ENCODE measurements at regions not wholly inside any gene's neighbourhood (a gene's known extent, or its start where the extent isn't known, plus 50 kb on each side); places are given as distances from the start of the nearest gene placed in this dataset.

DNA sequence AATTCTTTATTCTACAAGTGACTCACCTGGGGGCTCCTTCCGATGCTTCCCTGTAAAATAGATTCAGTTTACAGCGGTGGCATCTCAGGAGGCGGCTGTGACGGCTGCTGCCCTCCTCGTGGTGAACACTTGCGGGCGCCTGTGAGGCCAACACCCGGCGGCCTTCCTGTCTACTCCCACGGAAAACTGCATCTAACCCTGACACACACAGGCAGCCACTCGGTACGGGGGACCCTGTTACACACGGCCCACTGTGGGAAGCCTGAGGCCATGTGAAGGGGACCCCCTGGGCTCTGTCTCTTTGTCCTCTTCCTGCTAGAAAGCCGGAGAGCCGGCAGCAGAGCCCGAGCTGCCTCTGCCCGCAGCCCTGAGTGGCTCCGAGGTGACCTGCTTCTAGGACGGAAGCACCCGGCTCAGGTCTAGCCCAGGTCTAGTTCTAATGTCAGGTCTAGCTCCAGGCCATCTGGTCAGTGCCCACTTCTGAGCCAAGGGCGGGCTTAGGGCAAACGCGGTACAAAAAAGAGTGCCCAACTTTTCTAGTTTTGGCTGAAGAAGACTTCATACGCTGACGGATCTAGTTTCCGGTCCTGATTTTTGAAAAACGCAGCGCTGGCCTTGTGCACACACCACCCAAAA, 159.4 kb downstream of the ENGASE start:
- DNase-seq = no peak

DNA sequence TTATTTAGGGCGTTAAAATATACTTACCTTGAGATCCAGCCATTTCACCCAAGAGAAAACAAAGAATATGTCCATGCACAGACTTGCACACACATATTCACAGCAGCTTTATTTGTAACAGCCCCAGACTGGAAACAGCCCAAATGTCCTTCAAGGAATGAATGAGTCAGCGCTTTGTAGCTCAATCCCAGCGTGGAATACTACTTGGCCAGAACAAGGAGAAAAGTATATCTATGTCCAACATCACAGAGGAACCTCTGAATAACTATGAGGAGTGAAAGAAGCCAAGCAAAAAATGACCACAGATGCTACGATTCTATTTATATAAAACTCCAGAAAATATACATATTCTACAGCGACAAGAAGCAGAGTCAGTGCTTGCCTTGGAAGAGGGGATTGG, 158.3 kb downstream of the ENGASE start:
- no peak for DNase-seq

DNA sequence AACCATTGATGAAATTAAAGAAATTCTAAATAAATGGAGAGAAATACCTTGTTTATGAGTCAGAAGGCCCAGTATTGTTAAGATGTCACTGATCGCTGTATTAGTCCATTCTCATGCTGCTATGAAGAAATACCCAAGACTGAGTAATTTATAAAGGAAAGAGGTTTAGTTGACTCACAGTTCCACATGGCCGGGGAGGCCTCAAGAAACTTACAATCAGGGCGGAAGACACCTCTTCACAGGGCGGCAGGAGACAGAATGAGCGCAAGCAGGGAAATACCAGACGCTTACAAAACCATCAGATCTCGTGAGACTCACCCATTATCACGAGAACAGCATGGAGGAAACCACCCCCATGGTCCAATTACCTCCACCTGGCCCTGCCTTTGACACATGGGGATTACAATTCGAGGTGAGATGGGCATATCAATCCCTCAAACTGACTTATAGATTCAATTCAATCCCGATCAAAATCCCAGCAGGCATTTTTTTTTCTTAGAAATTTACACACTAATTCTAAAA, 157.2 kb downstream of the ENGASE start:
- no peak for DNase-seq

DNA sequence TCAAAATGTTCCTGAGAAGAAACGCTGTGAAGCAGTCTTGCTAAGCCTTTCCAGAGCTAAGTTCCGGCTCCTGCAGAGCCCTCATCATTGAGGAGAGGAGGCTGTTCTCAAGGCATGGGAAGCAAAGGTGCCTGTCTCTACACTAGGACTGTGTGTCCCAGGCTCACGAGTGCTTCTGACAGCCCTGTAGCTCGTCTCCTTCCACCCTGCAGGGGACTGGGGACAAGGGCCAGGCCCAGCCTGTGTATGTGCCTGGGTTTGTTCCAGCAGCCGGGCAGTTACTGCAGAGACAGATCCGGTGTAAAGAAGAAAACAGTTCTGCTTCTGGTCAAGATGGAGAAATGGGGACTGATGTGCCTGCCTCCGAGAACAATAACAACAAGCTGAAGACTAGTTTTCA, 156.0 kb downstream of the ENGASE start:
- no peak for DNase-seq

DNA sequence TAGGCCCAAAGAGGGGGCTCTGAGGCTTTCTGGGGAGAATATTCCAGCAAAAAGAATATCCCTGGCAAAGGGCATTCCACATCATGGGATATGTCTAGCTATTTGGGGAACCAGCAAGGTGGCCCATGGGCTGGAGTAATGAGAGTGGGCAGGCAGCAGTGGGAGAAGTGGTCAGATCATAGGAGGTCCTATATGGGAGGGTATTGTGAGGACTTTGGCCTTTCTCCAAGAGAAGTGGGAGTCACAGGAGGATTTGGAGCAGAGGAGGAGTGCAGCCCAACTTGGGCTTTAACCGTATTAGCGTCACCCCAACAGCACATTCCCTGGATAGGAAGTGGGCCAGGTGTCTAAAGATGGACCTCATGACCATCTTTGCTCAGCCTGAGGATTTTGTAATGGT, 151.4 kb downstream of the ENGASE start:
- DNase-seq = no peak

DNA sequence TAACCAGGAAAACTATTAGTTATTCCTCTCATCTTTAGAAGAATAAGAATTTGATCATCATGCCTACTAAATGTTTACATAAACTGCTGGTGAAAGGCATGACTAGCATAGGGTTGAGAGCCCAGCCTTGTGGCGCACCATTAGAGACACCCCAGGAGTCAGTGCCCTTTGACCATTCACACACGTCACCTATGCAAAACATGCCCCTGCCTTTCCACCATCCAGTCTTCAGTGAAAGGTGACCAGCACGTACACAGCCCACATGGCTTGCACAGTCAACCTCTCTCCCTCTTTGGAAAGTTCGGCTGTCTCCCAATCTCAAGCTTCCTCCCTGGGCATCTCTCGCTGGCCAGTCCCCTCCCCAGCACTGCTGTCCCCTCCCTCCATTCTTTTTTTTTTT, 150.3 kb downstream of the ENGASE start:
- DNase-seq = no peak

DNA sequence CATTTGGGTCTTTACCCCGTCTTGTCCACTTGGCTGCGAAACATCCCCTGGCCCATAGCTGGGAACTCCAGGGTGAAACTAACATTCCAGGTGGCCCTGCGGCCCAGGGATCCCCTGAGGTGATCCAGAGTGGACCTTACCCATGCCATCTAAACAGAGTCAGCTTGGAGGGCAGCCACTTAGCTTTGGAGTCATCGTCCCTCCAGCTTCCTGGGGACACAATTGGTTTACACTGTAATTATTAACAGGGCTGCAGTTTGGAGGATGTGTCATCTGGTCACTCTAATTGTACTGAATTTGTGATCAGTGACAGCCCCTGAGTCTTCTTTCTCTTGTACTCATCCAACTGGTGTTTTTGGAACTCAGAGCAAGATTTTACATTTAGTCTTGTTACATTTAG, 149.9 kb downstream of the ENGASE start:
- DNase-seq = no peak

DNA sequence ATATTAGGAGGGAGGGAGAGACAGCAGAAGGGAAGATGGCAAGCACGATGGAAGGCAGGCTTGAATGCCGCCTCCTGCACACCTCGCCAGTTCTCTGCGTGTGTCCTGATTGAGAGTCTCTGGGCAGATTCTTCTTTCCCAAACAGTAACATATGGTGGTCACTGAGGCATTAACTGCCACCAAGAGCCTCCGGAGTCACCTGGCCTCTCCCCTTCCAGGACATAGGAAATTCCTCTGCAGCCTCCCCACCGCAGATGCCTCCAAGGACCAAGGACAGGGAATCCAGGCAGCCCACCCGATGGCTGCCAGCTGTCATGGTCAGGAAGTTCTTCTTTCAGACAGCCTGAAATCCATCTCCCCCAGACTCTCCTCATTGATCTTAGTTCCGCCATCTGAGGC, 149.3 kb downstream of the ENGASE start:
- DNase-seq = no peak

DNA sequence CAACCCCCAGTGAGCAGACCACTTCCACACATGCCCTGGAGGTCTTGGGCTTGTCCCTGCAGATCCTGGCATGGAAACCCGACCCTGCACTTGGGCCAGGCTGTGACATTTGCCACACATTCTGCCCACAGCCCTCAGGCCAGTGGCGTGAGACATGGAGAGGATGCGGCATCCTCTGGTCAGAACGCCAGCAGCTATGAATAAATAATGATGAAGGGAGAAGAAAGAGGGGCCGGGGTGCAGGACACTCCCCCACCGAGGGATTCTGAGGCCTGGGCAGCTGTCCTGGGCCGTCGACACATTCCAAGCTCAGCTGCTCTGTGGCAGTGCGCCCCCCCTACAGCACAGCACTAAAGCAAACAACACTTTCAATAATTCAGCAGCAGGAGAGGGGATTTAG, 148.8 kb downstream of the ENGASE start:
- no peak for DNase-seq

DNA sequence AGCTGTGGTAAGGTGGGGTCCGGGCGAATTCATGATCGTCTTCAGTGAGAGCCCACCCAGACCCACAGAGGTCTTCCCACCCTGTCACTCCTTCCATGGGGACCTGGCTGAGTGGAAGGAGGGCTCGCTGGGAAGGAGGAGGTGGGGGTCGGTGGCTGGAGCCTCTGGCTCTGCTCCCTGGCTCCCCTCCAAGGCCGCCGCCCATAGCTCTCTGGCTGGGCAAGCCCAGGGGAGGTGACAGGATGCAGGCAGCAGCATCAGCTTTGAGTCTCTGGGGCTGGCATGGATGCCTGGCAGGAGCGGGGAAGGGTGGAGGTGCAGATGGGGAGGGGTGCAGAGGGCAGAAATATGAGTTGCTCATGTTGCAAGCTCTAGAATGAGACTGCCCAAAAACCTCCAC, 147.0 kb downstream of the ENGASE start:
- no peak for DNase-seq

DNA sequence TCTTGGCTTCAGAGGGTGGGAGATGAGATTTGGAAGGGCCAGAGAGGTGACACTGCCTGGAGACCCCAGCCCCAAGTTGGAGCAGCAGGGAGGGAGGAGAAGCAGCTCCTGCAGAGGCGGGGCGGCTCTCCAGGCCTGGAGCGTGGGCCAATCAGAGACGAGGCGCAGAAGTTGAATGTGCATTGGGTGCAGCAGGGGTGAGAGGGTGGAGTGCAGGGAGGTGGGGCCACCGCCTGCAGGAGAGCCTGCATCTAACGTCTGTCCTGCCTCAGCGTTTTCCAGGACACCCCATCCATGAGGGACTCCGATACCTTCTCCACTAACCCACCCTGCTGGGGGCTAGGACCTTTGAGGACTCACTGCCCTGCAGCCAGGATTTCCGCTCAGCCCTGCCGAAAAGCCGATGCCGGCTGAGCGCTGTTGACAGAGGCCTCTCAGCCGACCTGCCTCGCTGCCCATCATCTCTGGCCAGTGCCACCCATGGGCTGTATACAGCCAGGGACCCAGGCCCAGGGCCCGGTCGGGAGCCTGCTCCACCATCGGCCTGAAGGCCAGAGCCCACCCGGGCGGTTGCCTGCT, 146.2 kb downstream of the ENGASE start:
- no peak for DNase-seq

DNA sequence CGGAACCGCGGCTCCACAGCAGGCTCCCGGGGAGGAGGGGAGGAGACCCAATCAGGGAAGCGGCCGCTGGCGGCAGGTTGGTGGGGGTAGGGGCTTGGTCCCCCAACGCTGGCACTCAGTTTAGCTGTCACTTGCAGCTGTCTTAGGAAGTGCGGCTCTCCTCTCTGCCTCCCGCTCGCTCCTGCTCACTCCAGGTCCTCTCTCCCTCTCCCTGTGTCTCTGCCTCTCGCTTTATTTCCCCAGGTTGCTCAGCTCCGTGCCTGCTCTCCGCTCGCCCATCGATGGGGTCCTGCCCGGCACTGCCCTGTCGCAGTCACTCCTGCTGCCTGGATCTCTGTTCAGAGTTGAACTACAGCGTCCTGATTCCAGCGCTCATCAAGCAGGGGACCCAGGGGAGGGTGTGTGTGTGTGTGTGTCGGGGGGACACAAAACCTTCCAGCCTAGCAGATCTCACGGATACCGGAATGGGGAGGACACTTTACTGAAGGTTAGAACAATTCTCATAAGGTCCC, 145.6 kb downstream of the ENGASE start:
- DNase-seq = no peak

DNA sequence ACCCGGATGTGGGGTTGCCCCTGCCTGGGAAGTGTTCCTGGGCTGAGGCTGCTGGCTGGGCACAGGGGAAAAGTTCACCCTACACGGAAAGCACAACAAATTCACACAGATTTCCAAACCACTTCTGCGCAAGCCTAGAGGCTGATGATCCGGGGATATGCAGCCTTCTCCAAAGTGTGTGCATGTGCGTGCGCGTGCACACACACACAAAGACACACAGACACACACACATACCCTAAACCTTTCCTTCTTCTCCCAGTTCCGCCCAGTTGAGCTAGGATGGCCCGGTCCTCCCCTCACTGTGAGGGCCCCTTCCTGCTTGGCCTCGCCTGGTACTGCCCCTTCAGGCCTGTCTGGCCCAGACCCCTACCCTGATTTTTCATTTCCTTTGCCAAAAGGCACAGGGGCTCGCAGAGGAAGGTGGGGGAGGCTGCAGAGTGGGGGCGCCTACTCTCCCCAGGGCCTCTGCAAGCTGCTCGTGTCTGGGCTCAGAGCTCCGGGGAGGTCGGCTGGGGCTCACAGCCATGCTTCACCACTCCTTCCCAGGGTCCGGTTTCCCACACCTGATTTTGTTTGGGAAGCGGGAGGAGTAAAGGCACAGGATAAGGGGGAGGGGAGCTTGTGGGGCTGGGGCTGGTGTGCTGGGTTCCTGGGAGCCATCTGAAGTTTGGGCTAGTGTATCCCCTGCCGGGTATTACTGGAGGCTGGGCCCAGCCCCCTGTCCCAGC, 144.7 kb downstream of the ENGASE start:
- no peak for DNase-seq

DNA sequence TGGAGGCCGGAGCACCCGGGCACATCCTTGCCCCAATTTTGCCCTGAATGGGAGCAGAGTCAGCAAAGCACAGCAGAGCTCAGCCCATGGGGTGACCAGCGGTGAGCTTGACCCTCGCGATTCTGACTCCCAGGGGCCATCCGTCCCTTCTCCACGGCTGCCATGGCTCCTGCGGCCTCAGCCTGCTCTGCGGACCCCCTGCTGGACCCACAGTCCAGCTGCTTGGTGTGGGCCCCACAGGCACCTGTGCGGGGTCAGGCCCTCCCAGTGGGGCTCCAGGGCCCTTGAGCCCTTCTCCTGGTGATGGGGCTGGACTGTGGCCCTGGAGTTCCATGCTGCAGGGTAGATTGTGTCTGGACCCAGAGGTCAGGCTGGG, 144.2 kb downstream of the ENGASE start:
- DNase-seq = no peak

DNA sequence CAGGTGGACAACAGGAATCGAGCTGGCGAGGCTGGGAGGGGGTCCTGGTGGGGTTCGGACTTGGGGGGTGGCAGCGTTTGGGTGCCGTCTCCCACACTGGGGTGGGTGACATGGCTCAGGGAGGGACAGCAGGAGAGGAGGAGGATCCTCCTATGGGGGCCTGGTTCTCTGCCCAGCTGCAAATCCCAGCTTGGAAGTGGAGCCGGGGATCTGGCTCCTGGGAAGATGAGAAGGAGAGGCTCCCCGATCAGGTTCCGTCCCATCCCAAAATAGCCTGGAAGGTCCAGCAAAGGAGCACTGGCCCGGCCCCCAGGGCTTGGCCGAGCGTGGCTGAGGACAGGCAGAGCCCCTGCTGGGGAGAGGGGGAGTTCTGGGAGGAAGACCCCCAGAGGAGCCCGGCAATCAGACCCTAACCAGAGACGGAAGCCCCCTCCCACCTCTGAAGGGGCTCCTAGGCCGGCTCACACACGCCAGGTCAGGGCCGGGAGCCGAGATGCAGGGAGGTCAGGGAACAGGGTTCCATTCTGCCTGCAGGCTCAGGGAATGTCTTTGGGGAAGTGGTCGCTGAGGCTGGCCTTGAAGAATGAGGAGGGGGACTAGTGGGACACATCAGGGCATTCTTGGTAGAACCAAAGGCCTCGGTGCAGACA, 143.7 kb downstream of the ENGASE start:
- DNase-seq = no peak

DNA sequence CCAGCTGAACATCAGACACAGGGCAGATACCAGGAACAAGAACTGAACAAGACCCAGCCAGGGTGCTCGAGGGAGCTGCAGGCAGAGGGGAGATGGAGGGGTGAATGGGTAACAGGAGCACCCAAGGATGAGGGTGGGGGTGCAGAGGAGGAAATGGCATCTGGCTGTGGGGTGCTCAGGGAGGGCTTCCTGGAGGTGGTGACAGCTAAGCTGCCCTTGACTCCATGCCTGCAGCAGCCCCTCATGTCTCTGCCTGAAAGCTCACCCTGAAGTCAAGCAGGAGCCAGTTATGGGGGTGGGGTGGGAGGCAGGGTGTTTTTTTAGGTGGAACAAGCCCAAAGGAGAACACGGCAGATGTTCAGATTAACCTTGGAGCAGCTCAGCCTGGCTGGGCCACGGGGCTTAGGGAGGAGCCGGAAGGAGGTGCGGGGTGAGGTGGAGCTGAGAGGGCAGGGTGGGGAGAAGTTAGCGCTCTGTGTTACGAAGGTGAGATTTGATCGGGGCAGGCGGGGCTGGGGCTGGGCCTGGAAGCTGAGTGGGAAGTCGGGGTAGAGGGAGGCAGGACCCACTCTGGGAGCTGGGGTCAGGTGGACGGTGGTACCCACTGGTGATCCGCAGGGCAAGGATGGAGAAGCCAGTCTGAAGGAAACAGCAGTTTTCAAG, 143.0 kb downstream of the ENGASE start:
- DNase-seq = no peak

DNA sequence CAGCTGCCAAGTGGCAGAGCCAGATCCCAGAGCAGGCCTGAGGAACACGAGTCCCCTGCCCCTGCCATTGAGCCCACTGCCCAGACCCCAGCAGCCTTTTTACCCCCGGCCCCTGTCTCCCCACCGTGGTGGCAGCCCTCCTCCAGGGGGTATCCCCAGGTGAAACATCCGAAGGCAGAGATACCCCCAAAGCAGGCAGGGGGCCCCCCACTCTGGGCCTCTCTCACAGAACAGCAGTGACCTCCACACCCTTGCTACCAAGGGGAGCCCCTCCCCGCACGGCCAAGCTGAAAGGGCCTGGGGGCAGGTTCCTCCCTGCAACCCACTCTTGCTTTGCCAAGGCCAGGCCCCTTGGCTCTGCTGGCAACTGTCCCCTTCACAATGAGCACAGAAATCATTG, 142.2 kb downstream of the ENGASE start:
- no peak for DNase-seq

DNA sequence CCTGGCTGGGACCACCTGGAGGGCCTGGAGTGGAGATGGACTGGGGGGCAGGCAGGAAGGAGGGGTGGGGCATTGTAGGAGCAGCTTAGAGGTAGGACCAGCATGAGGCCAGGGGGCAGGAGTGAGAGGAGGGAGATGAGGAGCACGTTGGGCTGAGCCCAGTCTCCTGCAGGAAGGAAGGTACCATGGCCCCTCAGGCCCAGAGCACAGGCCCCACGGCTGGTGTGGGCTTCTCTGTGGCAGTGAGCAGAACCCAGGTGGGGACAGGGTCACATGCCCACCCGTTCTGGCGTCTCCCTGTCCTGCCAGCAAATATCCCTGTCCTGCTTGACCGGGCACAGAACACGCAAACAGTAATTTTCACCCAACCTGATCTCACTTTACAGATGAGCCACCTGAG, 141.8 kb downstream of the ENGASE start:
- DNase-seq = no peak

DNA sequence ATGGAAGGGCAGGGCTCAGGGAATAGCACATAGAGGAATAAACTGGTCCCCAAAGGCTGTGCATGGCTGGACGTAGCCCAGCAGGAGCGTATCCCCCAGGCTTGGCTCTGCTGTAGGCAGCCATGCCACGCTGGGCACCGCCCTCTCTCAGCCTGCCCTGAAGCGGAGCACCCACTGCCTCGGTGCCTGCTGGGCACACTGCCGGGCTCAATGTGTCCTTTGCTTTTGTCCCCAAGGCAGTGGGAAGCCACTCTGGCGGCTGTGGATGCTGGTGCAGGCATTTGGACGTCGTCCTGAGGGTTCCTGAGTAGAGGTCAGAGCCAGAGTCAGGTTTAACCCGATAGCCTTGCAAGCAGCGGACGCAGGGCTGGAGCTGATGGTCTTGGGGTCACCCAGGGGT, 141.0 kb downstream of the ENGASE start:
- no peak for DNase-seq

DNA sequence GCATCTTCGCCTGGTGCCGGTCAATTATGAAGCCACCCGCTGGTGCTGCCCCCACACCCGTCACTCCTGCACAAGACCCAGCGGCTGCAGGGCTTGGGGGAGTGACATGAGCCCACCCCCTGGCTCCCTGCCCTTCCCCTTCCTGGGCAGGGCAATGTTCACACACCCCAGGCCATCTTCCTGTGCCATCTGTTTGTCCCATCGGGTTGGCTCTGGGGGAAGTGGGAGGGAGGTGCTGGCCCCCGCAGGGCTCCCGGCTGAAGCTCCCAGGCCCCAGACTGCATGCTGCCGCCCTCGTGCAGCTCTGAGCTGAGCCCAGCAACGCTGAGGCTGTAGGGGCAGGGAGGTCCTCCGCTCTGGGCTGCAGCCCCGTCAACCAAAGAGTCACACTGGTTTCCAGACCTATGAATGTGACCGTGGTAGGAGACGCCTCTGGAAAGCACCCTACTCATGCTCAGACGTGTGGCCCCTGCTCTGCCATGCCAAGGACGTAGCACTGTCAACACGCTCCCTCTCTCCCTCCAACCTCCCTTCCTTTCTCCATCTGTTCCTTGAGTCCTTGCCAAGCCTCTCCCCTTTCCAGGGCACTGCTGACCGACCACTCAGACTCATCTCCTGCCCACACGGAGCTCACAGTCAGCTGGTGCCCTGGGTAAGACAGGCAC, 140.4 kb downstream of the ENGASE start:
- DNase-seq = no peak

DNA sequence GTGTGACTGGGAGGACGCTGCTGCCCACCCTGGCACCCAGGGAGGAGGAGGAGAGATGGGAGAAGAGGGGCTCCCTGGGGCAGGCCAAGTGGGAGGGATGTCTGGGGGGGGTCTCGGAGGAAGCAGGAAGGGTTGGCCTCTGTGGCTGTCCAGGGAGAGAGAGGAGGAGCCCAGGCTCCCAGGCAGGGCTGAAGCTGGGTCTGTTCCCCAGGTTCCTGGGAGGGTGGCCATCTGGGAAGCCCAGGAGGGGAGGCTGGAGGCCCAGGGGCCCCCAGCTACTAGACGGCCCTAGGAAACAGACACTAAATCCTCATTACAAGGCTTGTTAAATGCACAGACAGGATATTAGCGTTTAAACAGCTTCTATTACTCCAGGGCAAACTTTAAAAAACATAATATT, 139.8 kb downstream of the ENGASE start:
- DNase-seq = no peak

DNA sequence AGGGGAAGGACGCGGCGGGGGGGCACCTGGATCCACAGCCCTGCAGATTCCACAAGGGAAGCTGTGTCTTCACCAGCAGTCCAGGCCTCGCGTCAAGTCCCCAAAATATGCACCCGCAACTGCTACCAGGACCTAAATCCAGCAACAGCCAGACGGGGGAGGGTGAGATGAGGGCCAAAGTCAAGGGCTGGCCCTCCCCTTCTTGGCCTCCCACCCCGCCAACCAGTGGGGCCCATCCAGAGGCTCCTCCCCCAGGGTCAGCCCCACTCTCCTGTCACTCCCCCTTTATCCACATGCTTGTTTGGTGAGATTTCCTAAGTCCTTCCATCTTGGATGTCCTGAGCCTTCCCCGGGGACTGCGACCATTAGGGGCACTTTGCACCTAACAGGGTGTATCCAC, 138.7 kb downstream of the ENGASE start:
- DNase-seq = no peak
